Ovary (tissue), 3 donors: ENCODE measurements at regions not wholly inside any gene's neighbourhood (a gene's known extent, or its start where the extent isn't known, plus 50 kb on each side); places are given as distances from the start of the nearest gene placed in this dataset.

Experiments
- POLR2A ChIP-seq: fragments of 450-650 bp; IDR thresholded peaks from one replicate; pipeline ENCODE4 v1.6.1; 2017; ENCODE audit warnings: antibody characterized with exemption, mild to moderate bottlenecking, moderate library complexity
- TF ChIP-seq, protein P1 (sequence below), 3 donors: fragments of 450-650 bp in 2 of 3; fragments of 200-600 bp in 1 of 3; IDR thresholded peaks; one replicate each; pipeline versions ENCODE4 v1.5.1 to v1.8.0; 2016 to 2022; ENCODE audit warnings: antibody characterized with exemption in 3 of 3, mild to moderate bottlenecking in 1 of 3
- donor health status: DM: no; HTN: no; CAD: no.

DNA sequence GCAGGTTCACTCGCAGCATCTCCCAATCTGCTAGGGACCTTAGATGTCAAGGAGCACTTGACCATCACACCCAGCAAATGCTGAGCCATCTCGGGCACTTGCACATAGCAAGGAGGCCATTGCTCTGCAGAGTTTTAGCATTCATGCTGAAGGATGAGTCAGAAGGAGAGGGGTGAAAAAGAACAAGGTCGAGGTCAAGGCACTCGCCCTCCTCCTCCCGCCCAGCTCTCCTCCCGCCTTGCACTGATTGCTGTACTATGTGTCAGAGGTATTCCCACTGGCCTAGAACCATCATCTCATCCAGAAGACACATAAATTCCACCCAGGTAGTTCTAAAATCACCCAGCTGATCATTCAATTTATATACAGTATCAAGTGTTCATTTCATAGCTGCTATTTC lies 255.1 kb upstream of the SP4 start:
- no peak for TF ChIP-seq POLR2A
- TF ChIP-seq, protein P1, sequence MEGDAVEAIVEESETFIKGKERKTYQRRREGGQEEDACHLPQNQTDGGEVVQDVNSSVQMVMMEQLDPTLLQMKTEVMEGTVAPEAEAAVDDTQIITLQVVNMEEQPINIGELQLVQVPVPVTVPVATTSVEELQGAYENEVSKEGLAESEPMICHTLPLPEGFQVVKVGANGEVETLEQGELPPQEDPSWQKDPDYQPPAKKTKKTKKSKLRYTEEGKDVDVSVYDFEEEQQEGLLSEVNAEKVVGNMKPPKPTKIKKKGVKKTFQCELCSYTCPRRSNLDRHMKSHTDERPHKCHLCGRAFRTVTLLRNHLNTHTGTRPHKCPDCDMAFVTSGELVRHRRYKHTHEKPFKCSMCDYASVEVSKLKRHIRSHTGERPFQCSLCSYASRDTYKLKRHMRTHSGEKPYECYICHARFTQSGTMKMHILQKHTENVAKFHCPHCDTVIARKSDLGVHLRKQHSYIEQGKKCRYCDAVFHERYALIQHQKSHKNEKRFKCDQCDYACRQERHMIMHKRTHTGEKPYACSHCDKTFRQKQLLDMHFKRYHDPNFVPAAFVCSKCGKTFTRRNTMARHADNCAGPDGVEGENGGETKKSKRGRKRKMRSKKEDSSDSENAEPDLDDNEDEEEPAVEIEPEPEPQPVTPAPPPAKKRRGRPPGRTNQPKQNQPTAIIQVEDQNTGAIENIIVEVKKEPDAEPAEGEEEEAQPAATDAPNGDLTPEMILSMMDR (IDR thresholded peaks at IDR 0.05) = no peak
